ENCODE measurements at regions not wholly inside any gene's neighbourhood (a gene's known extent, or its start where the extent isn't known, plus 50 kb on each side); places are given as distances from the start of the nearest gene placed in this dataset.
"Not testable (repeated sequence)": the region's sequence is repeated elsewhere in the genome, so short reads cannot be mapped to it uniquely, and the experiment has no call there.

GRCh38 chr3:166580561-166580960 lies 743.3 kb upstream of the BCHE start:
- no TSS peak for BruUV-seq (replicated peaks)
- CTCF ChIA-PET, result no interaction called here
- Mint-ChIP-seq H3K4me1 (ENCODE audit: insufficient read depth, unreplicated experiment) (no peaks in the 10 kb centered on the region), H3K4me3 (ENCODE audit: unreplicated experiment) (no peak overlapping the region), H3K9me3 (ENCODE audit: unreplicated experiment) (no peaks in the 10 kb centered on the region), H3K27ac (ENCODE audit: low read depth, unreplicated experiment) (no peak overlapping the region), H3K27me3 (ENCODE audit: insufficient read depth, unreplicated experiment) (no peaks in the 10 kb centered on the region), H3K36me3 (ENCODE audit: insufficient read depth, unreplicated experiment) (no peaks in the 10 kb centered on the region)
- POLR2A ChIA-PET, result no interaction called here
- TF ChIP-seq CTCF (IDR thresholded peaks at IDR 0.05; ENCODE audit: unreplicated experiment), result no peak
- DNase-seq (ENCODE audit: unreplicated experiment), result no peak
- intact Hi-C loops (cut with micrococcal nuclease), result no loop called here

GRCh38 chr3:166575161-166575560 lies 737.9 kb upstream of the BCHE start:
- no peak overlapping the region for H3K27ac Mint-ChIP-seq (ENCODE audit: low read depth, unreplicated experiment)
- BruUV-seq (replicated peaks), result no TSS peak
- no peak for TF ChIP-seq CTCF (IDR thresholded peaks at IDR 0.05; ENCODE audit: unreplicated experiment)
- no peak overlapping the region for H3K4me3 Mint-ChIP-seq (ENCODE audit: unreplicated experiment)
- no peaks in the 10 kb centered on the region for H3K27me3 Mint-ChIP-seq (ENCODE audit: insufficient read depth, unreplicated experiment)
- H3K4me1 Mint-ChIP-seq (ENCODE audit: insufficient read depth, unreplicated experiment), result no peaks in the 10 kb centered on the region
- POLR2A ChIA-PET, result no interaction called here
- DNase-seq (ENCODE audit: unreplicated experiment), result no peak
- CTCF ChIA-PET, result no interaction called here
- peaks cover 10% of the 10 kb centered on the region for H3K9me3 Mint-ChIP-seq (ENCODE audit: unreplicated experiment)
- intact Hi-C loops (cut with micrococcal nuclease), result no loop called here
- no peaks in the 10 kb centered on the region for H3K36me3 Mint-ChIP-seq (ENCODE audit: insufficient read depth, unreplicated experiment)

GRCh38 chr3:166571686-166572085 lies 734.5 kb upstream of the BCHE start:
- intact Hi-C loops (cut with micrococcal nuclease); H3K36me3 Mint-ChIP-seq (ENCODE audit: insufficient read depth, unreplicated experiment); DNase-seq (ENCODE audit: unreplicated experiment); H3K4me3 Mint-ChIP-seq (ENCODE audit: unreplicated experiment); BruUV-seq (replicated peaks); H3K4me1 Mint-ChIP-seq (ENCODE audit: insufficient read depth, unreplicated experiment); H3K27ac Mint-ChIP-seq (ENCODE audit: low read depth, unreplicated experiment); H3K27me3 Mint-ChIP-seq (ENCODE audit: insufficient read depth, unreplicated experiment); POLR2A ChIA-PET; H3K9me3 Mint-ChIP-seq (ENCODE audit: unreplicated experiment): not testable (repeated sequence)
- CTCF ChIA-PET, result interaction anchor here (0.5 to 1.0 kb wide), 2 partner anchors 16 to 325 kb away, joined by 3 read pairs; no protein-coding TSS in a partner anchor

GRCh38 chr3:166570102-166570501 lies 732.9 kb upstream of the BCHE start:
- BruUV-seq (replicated peaks), result no TSS peak
- Mint-ChIP-seq H3K36me3 (ENCODE audit: insufficient read depth, unreplicated experiment) (no peaks in the 10 kb centered on the region), H3K4me1 (ENCODE audit: insufficient read depth, unreplicated experiment) (no peaks in the 10 kb centered on the region), H3K4me3 (ENCODE audit: unreplicated experiment) (no peak overlapping the region), H3K9me3 (ENCODE audit: unreplicated experiment) (peaks cover 10% of the 10 kb centered on the region), H3K27ac (ENCODE audit: low read depth, unreplicated experiment) (no peak overlapping the region), H3K27me3 (ENCODE audit: insufficient read depth, unreplicated experiment) (no peaks in the 10 kb centered on the region)
- no peak for TF ChIP-seq CTCF (IDR thresholded peaks at IDR 0.05; ENCODE audit: unreplicated experiment)
- ChIA-PET POLR2A (no interaction called here), CTCF (no interaction called here)
- intact Hi-C loops (cut with micrococcal nuclease), result no loop called here
- DNase-seq (ENCODE audit: unreplicated experiment), result no peak

- Mint-ChIP-seq H3K27me3 (ENCODE audit: insufficient read depth, unreplicated experiment) (no peaks in the 10 kb centered on the region), H3K9me3 (ENCODE audit: unreplicated experiment) (peaks cover 10% of the 10 kb centered on the region), H3K36me3 (ENCODE audit: insufficient read depth, unreplicated experiment) (no peaks in the 10 kb centered on the region), H3K4me3 (ENCODE audit: unreplicated experiment) (no peak overlapping the region), H3K4me1 (ENCODE audit: insufficient read depth, unreplicated experiment) (no peaks in the 10 kb centered on the region), H3K27ac (ENCODE audit: low read depth, unreplicated experiment) (no peak overlapping the region)
- ChIA-PET POLR2A (no interaction called here), CTCF (interaction anchor here (0.6 to 0.7 kb wide), 3 partner anchors 100 to 623 kb away, joined by 3 to 4 read pairs (median 3); no protein-coding TSS in a partner anchor)
- DNase-seq (ENCODE audit: unreplicated experiment), result no peak
- TF ChIP-seq CTCF (IDR thresholded peaks at IDR 0.05; ENCODE audit: unreplicated experiment), result no peak
- no TSS peak for BruUV-seq (replicated peaks)
- intact Hi-C loops (cut with micrococcal nuclease), result no loop called here
These were observed 732.4 kb upstream of the BCHE start for GRCh38 chr3:166569589-166569988.
